IMR-90 (cell line): ENCODE measurements at regions not wholly inside any gene's neighbourhood (a gene's known extent, or its start where the extent isn't known, plus 50 kb on each side); places are given as distances from the start of the nearest gene placed in this dataset.

ENCODE experiments used
- ATAC-seq: fragments of 200-7000 bp; cut with Tn5 transposase; 2 replicates; pipeline ENCODE4 v1.9.1; 2020; ENCODE audit warnings: low read depth, mild to moderate bottlenecking, moderate library complexity
- BruUV-seq: library from RNA; stranded (reverse); fragments of 400-500 nt; replicated peaks from 2 replicates; lab custom pipeline; 2021; lab: Mats Ljungman, UMichigan
- CTCF ChIA-PET: fragments of 300-600 bp; formaldehyde crosslinking; extraction: SDS; loops from one replicate; lab custom pipeline; 2021; ENCODE audit warnings: antibody characterized with exemption; lab: Yijun Ruan, JAX
- POLR2A ChIA-PET: fragments of 300-600 bp; sonication (Branson Sonifier 250); formaldehyde crosslinking; loops from one replicate; lab custom pipeline; 2022; ENCODE audit warnings: antibody characterized with exemption; ENCODE audit not compliant: unreplicated experiment; lab: Charles Lee
- DNase-seq: peaks from one replicate; pipeline ENCODE4 v3.0.0; 2013
- H2AFZ ChIP-seq: replicated peaks from 2 replicates; pipeline ENCODE3; 2013; ENCODE audit warnings: low read length, mild to moderate bottlenecking; ENCODE audit not compliant: poor library complexity
- H2AK5ac ChIP-seq: 2 replicates; pipeline ENCODE4 v1.6.1; 2013; ENCODE audit warnings: low read depth, low read length, inconsistent platforms
- H2AK9ac ChIP-seq: replicated peaks from 2 replicates; pipeline ENCODE3; 2013; ENCODE audit warnings: mild to moderate bottlenecking, low read depth, low read length, moderate library complexity; ENCODE audit not compliant: poor library complexity
- H2BK120ac ChIP-seq: 2 replicates; pipeline ENCODE4 v1.6.1; 2013; ENCODE audit warnings: low read depth, low read length, inconsistent platforms
- H2BK15ac ChIP-seq: 3 replicates; pipeline ENCODE4 v1.6.1; 2013; ENCODE audit warnings: low read depth, low read length, inconsistent platforms
- H2BK20ac ChIP-seq: 2 replicates; pipeline ENCODE4 v1.6.1; 2013; ENCODE audit warnings: low read depth, mild to moderate bottlenecking, inconsistent platforms, low read length, moderate library complexity
- H2BK5ac ChIP-seq: 2 replicates; pipeline ENCODE4 v1.6.1; 2013; ENCODE audit warnings: mild to moderate bottlenecking, low read depth, low read length, inconsistent platforms; ENCODE audit not compliant: poor library complexity, severe bottlenecking
- H3K14ac ChIP-seq: replicated peaks from 2 replicates; pipeline ENCODE4 v1.6.1; 2013; ENCODE audit warnings: low read depth, low read length, inconsistent platforms
- H3K18ac ChIP-seq: 2 replicates; pipeline ENCODE4 v1.6.1; 2013; ENCODE audit warnings: low read depth, low read length, control low read depth
- H3K23ac ChIP-seq: 2 replicates; pipeline ENCODE4 v1.6.1; 2013; ENCODE audit warnings: low read depth, low read length, inconsistent platforms
- H3K27ac ChIP-seq: 2 replicates; pipeline ENCODE4 v1.5.1; 2013; ENCODE audit warnings: mild to moderate bottlenecking, control low read depth, low read length; ENCODE audit not compliant: insufficient read depth
- H3K27me3 ChIP-seq: 2 replicates; pipeline ENCODE4 v1.6.1; 2013; ENCODE audit warnings: low read length; ENCODE audit not compliant: control insufficient read depth, insufficient read depth
- H3K36me3 ChIP-seq: 2 replicates; pipeline ENCODE4 v1.6.1; 2013; ENCODE audit warnings: low read length, mixed read lengths; ENCODE audit not compliant: control insufficient read depth, insufficient read depth
- H3K4ac ChIP-seq: 2 replicates; pipeline ENCODE4 v1.6.1; 2013; ENCODE audit warnings: low read depth, low read length, inconsistent platforms
- H3K4me1 ChIP-seq: 2 replicates; pipeline ENCODE4 v1.6.1; 2013; ENCODE audit warnings: low read length, mixed read lengths; ENCODE audit not compliant: control insufficient read depth, insufficient read depth
- H3K4me2 ChIP-seq: 2 replicates; pipeline ENCODE4 v1.6.1; 2013; ENCODE audit warnings: low read depth, mild to moderate bottlenecking, control low read depth, low read length, moderate library complexity
- H3K4me3 ChIP-seq: 2 replicates; pipeline ENCODE4 v1.5.1; 2013; ENCODE audit warnings: low read depth, mild to moderate bottlenecking, control low read depth, low read length, moderate library complexity; ENCODE audit not compliant: insufficient read depth
- H3K56ac ChIP-seq: 2 replicates; pipeline ENCODE4 v1.6.1; 2013; ENCODE audit warnings: low read length, inconsistent platforms; ENCODE audit not compliant: insufficient read depth; ENCODE audit errors: extremely low read depth
- H3K79me1 ChIP-seq, 2 experiments: 2 replicates each; pipeline ENCODE4 v1.6.1; 2013; ENCODE audit warnings: low read length in 2 of 2, inconsistent platforms in 1 of 2, low read depth in 1 of 2
- H3K9ac ChIP-seq: 2 replicates; pipeline ENCODE4 v1.6.1; 2013; ENCODE audit warnings: low read depth, low read length, control low read depth
- H3K9me1 ChIP-seq: 2 replicates; pipeline ENCODE4 v1.6.1; 2013; ENCODE audit warnings: low read length, inconsistent platforms; ENCODE audit not compliant: insufficient read depth
- H3K9me3 ChIP-seq: 2 replicates; pipeline ENCODE4 v1.6.1; 2013; ENCODE audit warnings: low read length; ENCODE audit not compliant: control insufficient read depth, insufficient read depth
- H4K20me1 ChIP-seq: 2 replicates; pipeline ENCODE4 v1.6.1; 2013; ENCODE audit warnings: low read length, inconsistent platforms; ENCODE audit not compliant: insufficient read depth
- H4K5ac ChIP-seq: 2 replicates; pipeline ENCODE4 v1.6.1; 2013; ENCODE audit warnings: mild to moderate bottlenecking, low read depth, low read length, control low read depth
- H4K8ac ChIP-seq, 2 experiments: 2 replicates each; pipeline ENCODE4 v1.6.1; 2013; ENCODE audit warnings: low read depth in 2 of 2, low read length in 2 of 2, control low read depth in 1 of 2, inconsistent platforms in 1 of 2
- H4K91ac ChIP-seq: 2 replicates; pipeline ENCODE4 v1.6.1; 2013; ENCODE audit warnings: low read depth, low read length, inconsistent platforms; ENCODE audit not compliant: insufficient read depth
- BHLHE40 ChIP-seq: fragments of 150-350 bp; IDR thresholded peaks from 2 replicates; pipeline ENCODE4 v1.6.1; 2016; ENCODE audit warnings: mild to moderate bottlenecking, low read depth, low read length
- CEBPB ChIP-seq: IDR thresholded peaks from 2 replicates; pipeline ENCODE4 v1.6.1; 2012; ENCODE audit warnings: low read depth, low read length, improper control_type of control experiment
- CHD1 ChIP-seq: IDR thresholded peaks from 2 replicates; pipeline ENCODE4 v1.6.1; 2012; ENCODE audit warnings: low read depth, low read length, improper control_type of control experiment
- MAFK ChIP-seq: IDR thresholded peaks from 2 replicates; pipeline ENCODE4 v1.6.1; 2012; ENCODE audit warnings: low read depth, low read length, improper control_type of control experiment
- MAZ ChIP-seq: IDR thresholded peaks from 2 replicates; pipeline ENCODE4 v1.6.1; 2012; ENCODE audit warnings: low read depth, mild to moderate bottlenecking, low read length, improper control_type of control experiment, moderate library complexity, borderline replicate concordance
- MXI1 ChIP-seq: IDR thresholded peaks from 2 replicates; pipeline ENCODE4 v1.6.1; 2012; ENCODE audit warnings: low read depth, mild to moderate bottlenecking, low read length, moderate library complexity, borderline replicate concordance
- NFE2L2 ChIP-seq: fragments of 150-350 bp; IDR thresholded peaks from 2 replicates; pipeline ENCODE4 v1.6.1; 2016; ENCODE audit warnings: low read depth, mild to moderate bottlenecking, low read length
- POLR2A ChIP-seq: IDR thresholded peaks from 2 replicates; pipeline ENCODE4 v1.6.1; 2012; ENCODE audit warnings: mild to moderate bottlenecking, low read depth, low read length
- RAD21 ChIP-seq: IDR thresholded peaks from 2 replicates; pipeline ENCODE4 v1.6.1; 2012; ENCODE audit warnings: low read length, improper control_type of control experiment
- RCOR1 ChIP-seq: IDR thresholded peaks from 2 replicates; pipeline ENCODE4 v1.6.1; 2012; ENCODE audit warnings: mild to moderate bottlenecking, low read length, improper control_type of control experiment; ENCODE audit not compliant: insufficient replicate concordance
- RFX5 ChIP-seq: IDR thresholded peaks from 2 replicates; pipeline ENCODE4 v1.8.0; 2012; ENCODE audit warnings: low read depth, mild to moderate bottlenecking, low read length, moderate library complexity
- SMC3 ChIP-seq: fragments of 150-350 bp; IDR thresholded peaks from 2 replicates; pipeline ENCODE4 v1.6.1; 2016; ENCODE audit warnings: low read depth, mild to moderate bottlenecking, antibody characterized with exemption, low read length, moderate library complexity
- WGBS, 2 experiments: methylation state at CpG; one replicate each; pipeline versions ENCODE4 v1.1.5 to v1.1.7; 2013; ENCODE audit warnings: missing lambda C conversion rate in 2 of 2; ENCODE audit not compliant: insufficient read length in 1 of 2; ENCODE audit errors: extremely low coverage in 2 of 2; 5-methylcytosine and 5-hydroxymethylcytosine counted together
- dilution Hi-C: fragments of 300-500 bp; cut with HindIII; formaldehyde crosslinking; loops from one replicate; pipeline ENCODE4 v1.14.3; 2018; ENCODE audit warnings: low sequenced_read_pairs; ENCODE audit not compliant: unreplicated experiment
- in situ Hi-C: fragments of 300-500 bp; cut with MboI; formaldehyde crosslinking; loops from 3 replicates; pipeline ENCODE4 v1.14.3; 2019; ENCODE audit warnings: low sequenced_read_pairs, inconsistent platforms, mixed read lengths
- intact Hi-C: fragments of 100-400 bp; cut with micrococcal nuclease; formaldehyde crosslinking; loops from 2 replicates; pipeline ENCODE4 v1.10.0; 2022
- TF ChIP-seq, protein P1 (sequence below): fragments of 150-350 bp; IDR thresholded peaks from 2 replicates; pipeline ENCODE4 v1.6.1; 2017; ENCODE audit warnings: mild to moderate bottlenecking, antibody characterized with exemption, low read length, low read depth
- TF ChIP-seq, protein P2 (sequence below): conservative IDR thresholded peaks from 2 replicates; pipeline ENCODE4 v1.5.1; 2012; ENCODE audit warnings: mild to moderate bottlenecking, low read depth, low read length, improper control_type of control experiment
- TF ChIP-seq, protein P3 (sequence below): fragments of 150-350 bp; IDR thresholded peaks from 2 replicates; pipeline ENCODE4 v1.6.1; 2016; ENCODE audit warnings: low read depth, mild to moderate bottlenecking, low read length, moderate library complexity, borderline replicate concordance

DNA sequence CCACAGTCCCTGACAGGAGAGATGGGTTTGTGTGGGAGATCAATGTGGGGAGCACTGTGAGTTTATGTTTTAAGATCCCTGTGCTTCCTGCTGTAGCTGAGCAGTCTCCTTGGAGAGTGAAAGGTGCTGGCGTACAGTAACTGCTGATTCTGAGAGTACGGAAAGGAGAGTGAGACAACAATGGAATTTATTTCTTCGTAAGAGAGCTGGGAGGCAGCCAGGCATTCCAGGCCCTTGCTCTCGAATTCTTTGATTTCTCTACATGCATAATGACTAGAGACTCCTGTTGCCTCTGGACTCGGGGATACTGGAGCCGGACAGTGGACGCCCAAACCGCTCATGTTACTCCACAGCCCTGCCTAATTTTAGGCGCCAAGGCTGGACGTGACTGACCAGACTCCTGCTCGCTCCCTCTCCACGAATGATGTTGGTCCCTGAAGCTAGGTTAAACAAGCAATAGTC is 131.0 kb upstream of the PHACTR1 start:
- Histone ChIP-seq H2BK20ac (no peak overlapping the region), H3K23ac (no peak overlapping the region), H4K5ac (no peak overlapping the region), H2AFZ (peak overlapping the region; percentile 17), H2BK120ac (no peak overlapping the region), H3K9me1 (no peaks in the 10 kb centered on the region), H3K4me3 (no peak overlapping the region), H3K9ac (no peak overlapping the region), H3K27me3 (no peaks in the 10 kb centered on the region), H3K4ac (no peak overlapping the region; the same call in 1 of the 2 replicates), H2AK5ac (no peak overlapping the region), H4K91ac (no peak overlapping the region), H3K14ac (no peak overlapping the region), H4K8ac (no peak overlapping the region), H3K27ac (no peak overlapping the region), H2BK5ac (no peak overlapping the region), H4K20me1 (no peaks in the 10 kb centered on the region), H3K56ac (no peak overlapping the region), H2AK9ac (no peak overlapping the region), H3K9me3 (no peaks in the 10 kb centered on the region), H2BK15ac (no peak overlapping the region), H3K18ac (no peak overlapping the region), H3K36me3 (no peaks in the 10 kb centered on the region), H3K79me1 (no peaks in the 10 kb centered on the region), H3K4me2 (no peak overlapping the region), H3K4me1 (peaks cover 2% of the 10 kb centered on the region; the same call in 1 of the 2 replicates)
- intact Hi-C loops, result no loop called here
- peak; percentile 19 for DNase-seq
- dilution Hi-C loops, result no loop called here
- no peak for TF ChIP-seq CEBPB
- TF ChIP-seq MAZ, result no peak
- TF ChIP-seq RAD21, result no peak
- TF ChIP-seq, protein P1, sequence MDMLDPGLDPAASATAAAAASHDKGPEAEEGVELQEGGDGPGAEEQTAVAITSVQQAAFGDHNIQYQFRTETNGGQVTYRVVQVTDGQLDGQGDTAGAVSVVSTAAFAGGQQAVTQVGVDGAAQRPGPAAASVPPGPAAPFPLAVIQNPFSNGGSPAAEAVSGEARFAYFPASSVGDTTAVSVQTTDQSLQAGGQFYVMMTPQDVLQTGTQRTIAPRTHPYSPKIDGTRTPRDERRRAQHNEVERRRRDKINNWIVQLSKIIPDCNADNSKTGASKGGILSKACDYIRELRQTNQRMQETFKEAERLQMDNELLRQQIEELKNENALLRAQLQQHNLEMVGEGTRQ, result no peak
- no peak for TF ChIP-seq SMC3
- TF ChIP-seq CHD1, result no peak
- no peak for TF ChIP-seq NFE2L2
- TF ChIP-seq, protein P2, sequence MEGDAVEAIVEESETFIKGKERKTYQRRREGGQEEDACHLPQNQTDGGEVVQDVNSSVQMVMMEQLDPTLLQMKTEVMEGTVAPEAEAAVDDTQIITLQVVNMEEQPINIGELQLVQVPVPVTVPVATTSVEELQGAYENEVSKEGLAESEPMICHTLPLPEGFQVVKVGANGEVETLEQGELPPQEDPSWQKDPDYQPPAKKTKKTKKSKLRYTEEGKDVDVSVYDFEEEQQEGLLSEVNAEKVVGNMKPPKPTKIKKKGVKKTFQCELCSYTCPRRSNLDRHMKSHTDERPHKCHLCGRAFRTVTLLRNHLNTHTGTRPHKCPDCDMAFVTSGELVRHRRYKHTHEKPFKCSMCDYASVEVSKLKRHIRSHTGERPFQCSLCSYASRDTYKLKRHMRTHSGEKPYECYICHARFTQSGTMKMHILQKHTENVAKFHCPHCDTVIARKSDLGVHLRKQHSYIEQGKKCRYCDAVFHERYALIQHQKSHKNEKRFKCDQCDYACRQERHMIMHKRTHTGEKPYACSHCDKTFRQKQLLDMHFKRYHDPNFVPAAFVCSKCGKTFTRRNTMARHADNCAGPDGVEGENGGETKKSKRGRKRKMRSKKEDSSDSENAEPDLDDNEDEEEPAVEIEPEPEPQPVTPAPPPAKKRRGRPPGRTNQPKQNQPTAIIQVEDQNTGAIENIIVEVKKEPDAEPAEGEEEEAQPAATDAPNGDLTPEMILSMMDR, result no peak
- no peak for TF ChIP-seq MAFK
- TF ChIP-seq, protein P3, sequence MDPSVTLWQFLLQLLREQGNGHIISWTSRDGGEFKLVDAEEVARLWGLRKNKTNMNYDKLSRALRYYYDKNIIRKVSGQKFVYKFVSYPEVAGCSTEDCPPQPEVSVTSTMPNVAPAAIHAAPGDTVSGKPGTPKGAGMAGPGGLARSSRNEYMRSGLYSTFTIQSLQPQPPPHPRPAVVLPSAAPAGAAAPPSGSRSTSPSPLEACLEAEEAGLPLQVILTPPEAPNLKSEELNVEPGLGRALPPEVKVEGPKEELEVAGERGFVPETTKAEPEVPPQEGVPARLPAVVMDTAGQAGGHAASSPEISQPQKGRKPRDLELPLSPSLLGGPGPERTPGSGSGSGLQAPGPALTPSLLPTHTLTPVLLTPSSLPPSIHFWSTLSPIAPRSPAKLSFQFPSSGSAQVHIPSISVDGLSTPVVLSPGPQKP, result no peak
- no peak for TF ChIP-seq MXI1
- no peak for TF ChIP-seq RCOR1
- no peak for TF ChIP-seq POLR2A
- TF ChIP-seq RFX5, result no peak
- no peak for TF ChIP-seq BHLHE40
- POLR2A ChIA-PET, result no interaction called here
- ATAC-seq, result no peak
- in situ Hi-C loops, result no loop called here
- BruUV-seq, result no TSS peak
- WGBS, 2 experiments, result 75% methylated on average over 10 of the region's 12 CpGs; no CpG with 5 or more reads in 1 of the 2 experiments
- CTCF ChIA-PET, result no interaction called here
